NCI-H1417 treated with DMSO at 0.1 percent for 48 hours (cell line): ENCODE measurements at regions not wholly inside any gene's neighbourhood (a gene's known extent, or its start where the extent isn't known, plus 50 kb on each side); places are given as distances from the start of the nearest gene placed in this dataset.
"Not testable (repeated sequence)": the region's sequence is repeated elsewhere in the genome, so short reads cannot be mapped to it uniquely, and the experiment has no call there.

Experiments used
- DNase-seq: peaks from one replicate; lab custom pipeline; 2025; lab: John Stamatoyannopoulos, UW

- DNase-seq = no peak
These were observed 169.8 kb downstream of the LEPR start for GRCh38 chr1:65590279-65590678.

- DNase-seq = no peak
These were observed 173.0 kb downstream of the LEPR start for GRCh38 chr1:65593516-65593915.

GRCh38 chr1:65595724-65596123 lies 175.3 kb downstream of the LEPR start:
- DNase-seq = no peak

GRCh38 chr1:65596768-65597167 lies 176.3 kb downstream of the LEPR start:
- DNase-seq = no peak

- no peak for DNase-seq
These were observed 185.2 kb downstream of the LEPR start for GRCh38 chr1:65605621-65606020.

GRCh38 chr1:65606426-65606825 lies 186.0 kb downstream of the LEPR start:
- DNase-seq = no peak

GRCh38 chr1:65613884-65614283 lies 178.8 kb upstream of the PDE4B start:
- DNase-seq = no peak

- no peak for DNase-seq
These were observed 176.8 kb upstream of the PDE4B start for GRCh38 chr1:65615859-65616258.

- not testable (repeated sequence) for DNase-seq
These were observed 171.0 kb upstream of the PDE4B start for GRCh38 chr1:65621721-65622120.

GRCh38 chr1:65623895-65624294 lies 168.8 kb upstream of the PDE4B start:
- DNase-seq = no peak

- no peak for DNase-seq
These were observed 167.2 kb upstream of the PDE4B start for GRCh38 chr1:65625528-65625927.

GRCh38 chr1:65626003-65626402 lies 166.7 kb upstream of the PDE4B start:
- DNase-seq = no peak

GRCh38 chr1:65629788-65630187 lies 162.9 kb upstream of the PDE4B start:
- no peak for DNase-seq

- no peak for DNase-seq
These were observed 161.8 kb upstream of the PDE4B start for GRCh38 chr1:65630855-65631254.

GRCh38 chr1:65632235-65632634 lies 160.5 kb upstream of the PDE4B start:
- no peak for DNase-seq

GRCh38 chr1:65640046-65640445 lies 152.6 kb upstream of the PDE4B start:
- DNase-seq = no peak

GRCh38 chr1:65649185-65649584 lies 143.5 kb upstream of the PDE4B start:
- DNase-seq = not testable (repeated sequence)

GRCh38 chr1:65650682-65651081 lies 142.0 kb upstream of the PDE4B start:
- no peak for DNase-seq

GRCh38 chr1:65654526-65654925 lies 138.2 kb upstream of the PDE4B start:
- DNase-seq = not testable (repeated sequence)

GRCh38 chr1:65657609-65658008 lies 135.1 kb upstream of the PDE4B start:
- DNase-seq = not testable (repeated sequence)

- DNase-seq = no peak
These were observed 134.6 kb upstream of the PDE4B start for GRCh38 chr1:65658122-65658521.

GRCh38 chr1:65668368-65668767 lies 124.3 kb upstream of the PDE4B start:
- no peak for DNase-seq

- no peak for DNase-seq
These were observed 122.2 kb upstream of the PDE4B start for GRCh38 chr1:65670518-65670917.

- no peak for DNase-seq
These were observed 118.2 kb upstream of the PDE4B start for GRCh38 chr1:65674522-65674921.

GRCh38 chr1:65679773-65680172 lies 112.9 kb upstream of the PDE4B start:
- no peak for DNase-seq
